NCI-H1092 treated with DMSO at 0.1 percent for 48 hours (cell line): ENCODE measurements at regions not wholly inside any gene's neighbourhood (a gene's known extent, or its start where the extent isn't known, plus 50 kb on each side); places are given as distances from the start of the nearest gene placed in this dataset.
"Not testable (repeated sequence)": the region's sequence is repeated elsewhere in the genome, so short reads cannot be mapped to it uniquely, and the experiment has no call there.

ENCODE experiments used
- DNase-seq: peaks from one replicate; lab custom pipeline; 2025; lab: John Stamatoyannopoulos, UW

DNA sequence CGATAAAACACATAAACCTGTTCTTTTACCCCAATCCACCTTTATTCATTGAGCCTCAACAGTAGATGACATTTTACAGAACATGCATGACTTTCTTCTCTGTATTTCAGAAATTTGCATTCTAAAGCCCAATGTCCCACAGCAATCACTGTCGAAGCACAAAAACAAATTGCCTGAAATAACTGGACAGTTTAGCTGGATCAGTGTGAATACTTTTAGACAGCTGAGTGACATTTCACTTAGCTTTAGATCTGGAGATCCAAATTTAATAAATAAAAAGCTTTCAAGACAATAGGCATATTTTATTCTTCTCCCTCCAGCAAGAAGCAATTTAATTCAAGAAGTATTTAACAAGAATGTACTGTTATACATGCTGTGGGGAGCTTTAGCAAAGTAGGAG is 109.1 kb upstream of the FSCB start:
- DNase-seq = no peak

DNA sequence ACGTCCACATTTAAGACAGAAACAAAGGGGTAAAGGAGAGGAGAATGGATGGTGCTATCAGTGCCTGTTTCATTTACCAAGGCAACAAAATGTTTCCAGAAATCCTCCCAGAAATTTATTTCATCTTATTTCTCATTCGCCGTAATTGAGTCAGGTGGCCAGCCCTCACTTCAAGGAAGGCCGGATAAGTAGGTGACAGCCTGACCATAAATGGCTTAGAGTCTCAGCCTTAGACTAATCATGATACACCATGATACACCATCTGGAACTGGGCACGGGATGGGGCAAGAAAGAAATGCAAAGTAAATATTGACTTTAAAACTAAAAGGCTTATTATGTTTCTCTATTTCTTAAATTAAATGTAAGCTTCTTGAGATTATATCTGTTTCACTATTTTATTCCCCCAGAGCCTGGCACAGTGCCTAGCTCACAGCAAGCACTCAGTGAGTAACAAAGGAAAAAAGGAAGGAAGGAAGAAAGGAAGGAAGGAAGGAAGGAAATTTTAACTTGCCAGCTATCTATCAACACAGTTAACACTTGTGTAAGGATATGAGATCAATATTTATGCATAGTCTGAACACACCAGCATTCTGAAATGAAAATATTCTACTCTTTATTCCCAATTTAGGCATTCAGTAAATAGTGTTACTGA is 106.1 kb upstream of the FSCB start:
- no peak for DNase-seq

DNA sequence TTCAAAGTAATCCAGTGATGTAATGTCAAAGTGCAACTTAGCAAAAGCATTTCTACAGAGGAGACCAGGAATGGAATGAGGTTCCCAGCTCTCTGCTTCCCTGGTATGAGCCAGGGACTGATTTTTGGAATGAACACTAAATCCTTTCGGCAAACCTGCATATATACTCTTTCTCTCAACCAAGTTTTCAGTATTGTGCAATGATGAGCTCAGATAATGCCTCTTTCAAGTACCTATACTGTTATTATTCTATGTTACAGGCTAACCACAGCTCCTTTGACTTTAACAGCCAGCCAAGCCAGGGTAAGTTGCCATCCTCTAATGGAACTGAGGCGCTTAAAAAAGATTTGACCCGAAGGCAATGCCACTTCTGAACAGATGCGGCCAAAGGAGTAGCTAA is 104.9 kb upstream of the FSCB start:
- no peak for DNase-seq

DNA sequence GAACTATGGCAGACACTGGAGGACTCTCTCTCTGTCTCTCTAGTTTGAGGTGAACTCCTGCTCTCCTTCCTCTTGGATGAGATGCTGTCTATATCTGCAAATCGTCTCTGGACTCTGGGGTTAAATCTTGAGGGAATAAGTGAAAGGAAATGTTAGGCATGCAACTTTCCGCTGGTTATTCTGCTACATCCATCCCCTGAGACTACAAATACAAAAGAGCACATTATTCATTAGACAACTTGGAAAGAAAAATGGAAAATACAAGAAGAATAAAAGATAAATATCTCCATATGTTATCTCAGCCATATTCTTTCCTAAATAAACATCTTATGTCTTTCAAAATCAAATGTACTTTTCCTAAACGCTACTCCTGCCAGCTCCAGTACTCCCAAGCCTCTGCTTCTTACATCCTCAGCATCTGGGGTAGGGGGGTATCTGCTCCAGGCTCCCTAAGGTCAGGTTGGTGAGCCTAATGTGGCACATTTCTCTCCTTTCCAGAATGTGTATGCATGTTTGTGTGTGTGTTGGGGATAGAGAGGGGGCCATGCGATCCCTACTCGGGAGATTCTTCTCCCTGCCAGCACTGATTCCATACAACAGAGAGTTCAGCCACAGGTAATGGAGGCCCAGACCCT is 102.9 kb upstream of the FSCB start:
- no peak for DNase-seq

DNA sequence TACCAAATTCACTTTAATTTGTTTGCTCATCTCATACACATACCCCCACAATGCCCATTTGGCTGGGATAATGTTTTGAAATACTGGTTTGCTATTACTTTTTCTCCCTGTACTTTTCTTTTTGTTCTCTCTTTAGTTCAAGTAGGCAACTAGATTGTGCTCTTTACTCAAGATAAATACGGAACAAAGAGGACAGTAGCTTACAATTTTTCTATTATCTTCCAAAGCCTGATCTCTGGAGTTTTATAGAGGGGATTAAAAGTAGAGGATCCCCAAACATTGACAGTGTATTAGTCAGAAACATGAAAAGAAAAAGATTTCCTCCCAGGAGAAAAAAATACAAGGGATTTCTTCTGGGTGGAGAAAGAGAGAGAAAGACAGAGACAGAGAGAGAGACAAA is 102.1 kb upstream of the FSCB start:
- DNase-seq = no peak

DNA sequence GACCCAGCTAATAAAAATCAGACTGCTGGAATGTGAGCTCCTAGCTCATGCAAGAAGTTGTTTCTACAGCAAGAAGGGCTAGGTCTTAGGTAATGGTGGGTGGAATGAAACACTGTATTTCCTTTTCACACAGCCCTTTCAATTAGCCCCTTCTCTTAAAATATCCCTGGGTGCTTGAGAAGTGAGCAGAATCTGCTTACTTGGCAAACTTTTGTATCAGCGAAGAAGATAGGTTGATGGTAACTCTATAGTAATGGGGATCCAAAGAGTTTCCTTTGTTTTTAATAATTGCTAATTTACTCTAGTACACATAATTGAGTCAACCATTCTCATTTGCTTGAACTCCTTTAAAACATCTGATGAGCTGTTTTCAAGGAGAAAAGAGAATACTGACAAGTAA is 100.6 kb upstream of the FSCB start:
- DNase-seq = no peak

DNA sequence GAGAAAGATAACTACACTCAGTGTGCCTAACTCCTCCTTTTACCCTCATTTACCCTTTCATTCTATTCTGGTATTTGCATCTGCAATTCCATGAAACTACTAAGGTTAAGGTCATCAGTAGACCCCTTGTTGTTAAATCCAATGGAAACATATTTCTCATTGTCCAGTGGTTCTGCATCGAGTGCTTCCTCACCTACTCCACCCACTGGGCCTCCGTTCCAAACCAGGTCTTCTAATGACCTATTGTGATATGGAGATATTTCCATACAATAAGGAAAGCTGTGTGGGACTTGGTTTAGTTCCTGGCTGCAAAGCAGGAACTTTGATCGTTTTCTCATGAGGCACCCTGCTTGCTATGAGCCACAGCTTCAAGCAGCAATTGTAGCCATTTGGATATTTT is 99.5 kb upstream of the FSCB start:
- no peak for DNase-seq

DNA sequence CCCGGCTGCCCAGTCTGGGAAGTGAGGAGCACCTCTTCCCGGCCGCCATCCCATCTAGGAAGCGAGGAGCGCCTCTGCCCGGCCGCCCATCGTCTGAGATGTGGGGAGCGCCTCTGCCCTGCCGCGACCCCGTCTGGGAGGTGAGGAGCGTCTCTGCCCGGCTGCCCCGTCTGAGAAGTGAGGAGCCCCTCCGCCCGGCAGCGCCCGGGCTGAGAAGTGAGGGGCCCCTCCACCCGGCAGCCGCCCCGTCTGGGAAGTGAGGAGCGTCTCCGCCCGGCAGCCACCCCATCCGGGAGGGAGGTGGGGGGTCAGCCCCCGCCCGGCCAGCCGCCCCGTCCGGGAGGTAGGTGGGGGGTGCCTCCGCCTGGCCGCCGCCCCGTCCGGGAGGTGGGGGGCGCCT is 94.2 kb upstream of the FSCB start:
- not testable (repeated sequence) for DNase-seq

DNA sequence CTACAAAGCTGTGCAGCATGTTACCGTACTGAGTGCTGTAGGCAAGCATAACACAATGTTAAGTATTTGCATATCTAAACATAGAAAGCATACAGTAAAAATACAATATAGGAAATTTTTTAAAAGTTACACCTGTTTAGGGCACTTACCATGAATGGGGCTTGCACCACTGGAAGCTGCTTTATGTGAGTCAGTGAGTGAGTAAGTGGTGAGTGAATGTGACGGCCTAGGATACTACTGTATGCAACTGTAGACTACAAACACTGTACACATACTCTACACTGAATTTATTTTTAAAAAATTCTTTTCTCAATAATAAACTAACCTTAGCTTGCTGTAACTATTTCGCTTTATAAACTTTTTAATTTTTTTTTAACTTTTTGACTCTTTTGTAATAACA is 82.1 kb upstream of the FSCB start:
- no peak for DNase-seq

DNA sequence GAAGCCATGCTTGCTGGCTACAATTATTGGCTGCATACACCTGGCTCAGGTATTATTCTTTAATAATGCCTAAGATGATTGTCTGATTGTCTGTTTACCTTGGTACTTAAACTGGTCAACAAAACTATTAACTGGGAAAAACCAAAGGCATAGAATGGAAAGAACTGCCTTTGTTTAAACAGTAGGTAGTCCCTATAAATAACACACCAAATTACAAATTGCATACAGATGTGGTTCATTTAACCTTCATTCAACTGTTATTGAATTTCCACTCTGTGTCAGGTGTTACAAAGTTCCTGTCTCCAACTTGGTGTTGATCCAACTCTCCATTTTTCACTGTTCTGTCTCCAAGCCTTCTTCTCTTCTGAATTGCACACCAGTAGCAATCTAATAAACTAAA is 79.8 kb upstream of the FSCB start:
- peak; percentile 91 for DNase-seq

DNA sequence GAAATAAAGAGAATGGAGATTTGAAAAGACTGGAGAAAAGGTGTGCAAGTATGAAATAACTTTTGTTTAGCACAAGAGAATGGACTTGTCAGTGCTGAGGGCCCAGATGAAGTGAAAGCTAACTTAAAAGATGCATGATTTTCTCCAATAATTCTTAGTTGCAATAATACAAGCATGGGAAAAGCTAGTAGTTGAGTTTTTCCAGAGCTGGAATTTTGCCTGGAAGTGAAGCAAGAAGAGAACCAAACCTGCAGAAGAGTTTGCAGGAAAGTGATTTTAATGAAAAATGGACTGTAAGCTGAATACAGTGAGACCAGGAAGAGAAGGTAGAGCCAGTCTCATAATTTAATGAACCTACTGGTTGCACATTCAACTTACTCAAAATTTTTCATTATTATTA is 69.3 kb upstream of the FSCB start:
- DNase-seq = no peak

DNA sequence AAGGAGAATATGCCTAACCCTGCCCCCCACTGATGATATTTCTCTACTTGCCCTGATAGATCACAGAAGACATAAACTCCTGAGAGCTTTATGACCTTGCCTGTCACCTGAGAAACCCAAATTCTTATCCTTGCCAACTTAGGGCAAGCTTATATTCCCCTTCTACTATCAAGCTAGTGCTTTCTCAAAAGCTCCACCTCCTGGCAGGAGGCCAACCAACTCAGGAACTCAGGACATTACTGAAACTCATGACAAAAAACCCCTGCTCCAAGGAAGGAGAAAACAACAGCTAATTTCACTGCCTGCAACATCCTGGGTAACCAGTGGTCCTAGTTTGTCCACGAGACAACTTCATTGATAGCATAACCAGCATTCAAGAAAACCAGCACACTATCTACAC is 60.9 kb upstream of the FSCB start:
- no peak for DNase-seq

DNA sequence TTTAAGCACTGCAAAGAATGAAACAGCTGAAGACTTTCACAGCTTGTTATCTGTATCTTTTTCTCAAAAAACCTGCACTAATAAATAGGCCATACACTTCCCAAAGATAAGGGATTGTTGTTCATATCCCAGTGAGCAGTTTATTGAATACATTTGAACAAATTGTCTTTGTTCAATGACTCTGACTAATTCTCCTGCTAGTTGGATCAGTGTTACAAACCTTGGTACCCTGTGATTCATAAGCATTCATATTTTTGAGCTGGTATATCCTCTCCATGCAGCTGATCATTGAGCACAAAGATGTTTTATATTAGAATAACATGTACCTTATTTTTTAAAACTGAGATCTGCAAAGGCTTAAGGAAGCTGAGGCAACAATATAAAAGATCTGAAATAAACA is 58.9 kb upstream of the FSCB start:
- no peak for DNase-seq

DNA sequence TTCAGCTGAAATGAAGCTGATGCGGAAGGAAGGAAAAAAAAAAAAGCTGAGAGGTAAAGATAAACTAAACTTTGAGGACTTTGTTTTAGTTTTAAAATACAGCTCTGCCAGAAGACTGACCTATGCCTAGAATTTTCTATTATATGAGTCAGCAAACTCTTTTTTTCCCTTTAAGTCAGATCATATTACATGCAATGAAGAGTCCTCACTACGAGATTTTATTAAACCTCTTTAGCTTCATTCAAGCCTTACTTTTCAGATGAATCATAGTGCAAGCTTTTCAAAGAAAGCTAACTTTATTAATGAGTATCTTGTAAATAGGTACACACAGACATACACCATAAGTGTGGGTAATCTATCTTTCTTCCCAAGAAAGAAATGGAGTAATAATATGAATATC is 57.8 kb upstream of the FSCB start:
- DNase-seq = no peak
